ENCODE measurements at regions not wholly inside any gene's neighbourhood (a gene's known extent, or its start where the extent isn't known, plus 50 kb on each side); places are given as distances from the start of the nearest gene placed in this dataset.

DNA sequence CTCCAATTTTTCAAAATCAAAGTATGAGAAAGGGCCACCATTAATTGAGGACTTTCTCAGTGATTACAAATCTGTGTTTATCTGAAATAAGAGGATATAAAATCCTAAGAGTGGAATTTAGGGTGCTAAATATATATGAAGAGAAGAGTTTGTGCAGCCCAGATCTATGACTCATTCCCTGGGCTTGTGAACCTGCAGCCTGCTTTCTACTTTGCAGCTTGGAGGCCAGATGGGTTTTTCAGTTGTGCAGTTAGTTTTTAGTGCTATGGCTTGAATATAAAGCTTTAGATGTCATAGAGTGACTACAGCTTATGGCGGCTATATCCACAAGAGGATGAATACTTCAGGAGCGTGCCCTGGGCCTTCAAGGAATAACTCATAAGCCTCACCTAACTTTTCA, 1391.1 kb downstream of the FSTL5 start:
- no peak for DNase-seq

DNA sequence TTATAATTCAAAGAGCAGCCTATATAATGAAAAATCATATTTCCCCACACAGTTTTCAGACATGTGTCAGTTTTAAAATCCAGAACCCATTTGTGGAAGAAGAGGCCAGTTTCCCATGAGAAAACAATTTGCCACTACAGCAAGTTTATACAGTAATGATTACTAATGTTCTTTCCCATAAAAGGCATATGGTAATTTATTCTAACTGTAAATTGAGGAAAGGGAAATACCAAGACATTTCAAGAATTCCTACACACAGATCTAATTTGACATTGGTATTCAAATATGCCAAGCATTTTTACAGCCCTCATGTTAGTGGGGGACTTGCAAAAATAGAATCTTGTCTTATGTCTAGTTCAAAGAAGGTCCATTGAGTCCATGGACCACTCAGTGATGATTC, 1368.6 kb downstream of the FSTL5 start:
- no peaks in the 10 kb centered on the region for H3K4me1 ChIP-seq (ENCODE audit: low read length)
- no peak for DNase-seq
- no peaks in the 10 kb centered on the region for H3F3A ChIP-seq (ENCODE audit: insufficient read depth, low read length)
- H3K9ac ChIP-seq (ENCODE audit: low read length), result no peak overlapping the region
- no peaks in the 10 kb centered on the region for H3K9me3 ChIP-seq (replicated peaks; ENCODE audit: insufficient read depth, low read length)
- H2AFZ ChIP-seq (ENCODE audit: low read length), result no peak overlapping the region
- no peaks in the 10 kb centered on the region for H3K9me2 ChIP-seq (replicated peaks; ENCODE audit: insufficient read depth, low read length)
- H3K36me3 ChIP-seq (replicated peaks; ENCODE audit: insufficient read depth, low read length), result no peaks in the 10 kb centered on the region
- no peaks in the 10 kb centered on the region for H3K27me3 ChIP-seq (replicated peaks; ENCODE audit: insufficient read depth, low read length)
- H3K4me3 ChIP-seq (ENCODE audit: low read length), result no peak overlapping the region
- no peaks in the 10 kb centered on the region for H3K79me2 ChIP-seq (ENCODE audit: low read length)
- H4K20me1 ChIP-seq (ENCODE audit: insufficient read depth, low read length), result no peaks in the 10 kb centered on the region
- no peak for TF ChIP-seq EZH2phosphoT487 (IDR thresholded peaks at IDR 0.05; ENCODE audit: low read length)
- no peak for TF ChIP-seq CTCF (IDR thresholded peaks at IDR 0.05; ENCODE audit: low read length)
- no peak for TF ChIP-seq EZH2 (optimal IDR thresholded peaks at IDR 0.05; ENCODE audit: low read depth, low read length)
- H3K4me2 ChIP-seq (ENCODE audit: low read depth, low read length), result no peak overlapping the region
- no peak overlapping the region for H3K27ac ChIP-seq (ENCODE audit: low read length)

More for the DNA sequence above, 1391.1 kb downstream of the FSTL5 start:
- no peak overlapping the region for H3K4me3 ChIP-seq (ENCODE audit: low read length)
- H3K9me3 ChIP-seq (replicated peaks; ENCODE audit: insufficient read depth, low read length), result no peaks in the 10 kb centered on the region
- no peak overlapping the region for H3K27ac ChIP-seq (ENCODE audit: low read length)
- H3K79me2 ChIP-seq (ENCODE audit: low read length), result no peaks in the 10 kb centered on the region
- H3K4me1 ChIP-seq (ENCODE audit: low read length), result no peaks in the 10 kb centered on the region
- H3K36me3 ChIP-seq (replicated peaks; ENCODE audit: insufficient read depth, low read length), result no peaks in the 10 kb centered on the region
- H3K4me2 ChIP-seq (ENCODE audit: low read depth, low read length), result no peak overlapping the region
- no peaks in the 10 kb centered on the region for H3F3A ChIP-seq (ENCODE audit: insufficient read depth, low read length)
- H3K9ac ChIP-seq (ENCODE audit: low read length), result no peak overlapping the region
- no peak overlapping the region for H2AFZ ChIP-seq (ENCODE audit: low read length)
- no peak for TF ChIP-seq EZH2 (optimal IDR thresholded peaks at IDR 0.05; ENCODE audit: low read depth, low read length)
- TF ChIP-seq CTCF (IDR thresholded peaks at IDR 0.05; ENCODE audit: low read length), result no peak
- no peak for TF ChIP-seq EZH2phosphoT487 (IDR thresholded peaks at IDR 0.05; ENCODE audit: low read length)
- no peaks in the 10 kb centered on the region for H3K27me3 ChIP-seq (replicated peaks; ENCODE audit: insufficient read depth, low read length)
- no peaks in the 10 kb centered on the region for H3K9me2 ChIP-seq (replicated peaks; ENCODE audit: insufficient read depth, low read length)
- no peaks in the 10 kb centered on the region for H4K20me1 ChIP-seq (ENCODE audit: insufficient read depth, low read length)

GRCh38 chr4:160808174-160808573, 1355.6 kb downstream of the FSTL5 start:
- no peak overlapping the region for H3K9ac ChIP-seq (ENCODE audit: low read length)
- peaks cover 8% of the 10 kb centered on the region; the same call in 1 of the 2 replicates for H3K4me1 ChIP-seq (ENCODE audit: low read length)
- no peak overlapping the region for H3K27ac ChIP-seq (ENCODE audit: low read length)
- H3K4me2 ChIP-seq (ENCODE audit: low read depth, low read length), result no peak overlapping the region
- no peaks in the 10 kb centered on the region for H3K79me2 ChIP-seq (ENCODE audit: low read length)
- H2AFZ ChIP-seq (ENCODE audit: low read length), result no peak overlapping the region
- no peaks in the 10 kb centered on the region for H3K36me3 ChIP-seq (replicated peaks; ENCODE audit: insufficient read depth, low read length)
- H4K20me1 ChIP-seq (ENCODE audit: insufficient read depth, low read length), result no peaks in the 10 kb centered on the region
- no peak overlapping the region for H3K4me3 ChIP-seq (ENCODE audit: low read length)
- 0 out of 2 replicates have a peak, but pooled peaks cover 4% of the 10 kb centered on the region for H3K9me2 ChIP-seq (replicated peaks; ENCODE audit: insufficient read depth, low read length)
- no peak for DNase-seq
- H3K27me3 ChIP-seq (replicated peaks; ENCODE audit: insufficient read depth, low read length), result no peaks in the 10 kb centered on the region
- TF ChIP-seq CTCF (IDR thresholded peaks at IDR 0.05; ENCODE audit: low read length) (no peak; the same call in 1 of the 2 replicates), EZH2phosphoT487 (IDR thresholded peaks at IDR 0.05; ENCODE audit: low read length) (no peak), EZH2 (optimal IDR thresholded peaks at IDR 0.05; ENCODE audit: low read depth, low read length) (no peak)
- H3F3A ChIP-seq (ENCODE audit: insufficient read depth, low read length), result 0 out of 2 replicates have a peak, but pooled peaks cover 8% of the 10 kb centered on the region
- H3K9me3 ChIP-seq (replicated peaks; ENCODE audit: insufficient read depth, low read length), result no peaks in the 10 kb centered on the region

All from MM.1S (cell line).